Liver (tissue), 8 donors: ENCODE measurements at regions not wholly inside any gene's neighbourhood (a gene's known extent, or its start where the extent isn't known, plus 50 kb on each side); places are given as distances from the start of the nearest gene placed in this dataset.
A peak's percentile ranks its signal among the peaks of the same experiment; 100 is the strongest.

Experiments
- DNase-seq: peaks from one replicate; pipeline ENCODE4 v3.0.0-alpha.2; 2017; ENCODE audit warnings: low spot score
- H3K27ac ChIP-seq, 2 donors: one replicate each; pipeline ENCODE4 v1.7.0; 2013; ENCODE audit warnings: inconsistent platforms in 2 of 2, low read length in 2 of 2, control low read depth in 1 of 2, low read depth in 1 of 2, mild to moderate bottlenecking in 1 of 2
- H3K27me3 ChIP-seq, 4 donors: one replicate each; pipeline versions ENCODE4 v1.6.1 to v1.7.0; 2013; ENCODE audit warnings: low read length in 3 of 4, inconsistent platforms in 1 of 4, mild to moderate bottlenecking in 1 of 4, moderate library complexity in 1 of 4; ENCODE audit not compliant: control insufficient read depth in 4 of 4, insufficient read depth in 4 of 4
- H3K36me3 ChIP-seq, 4 donors: one replicate each; pipeline versions ENCODE4 v1.6.1 to v1.7.0; 2013; ENCODE audit warnings: low read length in 3 of 4, mild to moderate bottlenecking in 3 of 4, low read depth in 1 of 4, moderate library complexity in 1 of 4; ENCODE audit not compliant: control insufficient read depth in 4 of 4, insufficient read depth in 3 of 4
- H3K4me1 ChIP-seq, 4 donors: one replicate each; pipeline versions ENCODE4 v1.6.1 to v1.7.0; 2013; ENCODE audit warnings: low read length in 3 of 4, mild to moderate bottlenecking in 3 of 4, moderate library complexity in 1 of 4; ENCODE audit not compliant: control insufficient read depth in 4 of 4, insufficient read depth in 4 of 4
- H3K4me3 ChIP-seq, 3 donors: one replicate each; pipeline versions ENCODE4 v1.6.1 to v1.7.0; 2013; ENCODE audit warnings: low read length in 3 of 3, control low read depth in 1 of 3, low read depth in 1 of 3, mild to moderate bottlenecking in 1 of 3
- H3K9ac ChIP-seq, 2 donors: one replicate each; pipeline ENCODE4 v1.7.0; 2013; ENCODE audit warnings: low read length in 2 of 2, mild to moderate bottlenecking in 2 of 2, moderate library complexity in 2 of 2, control low read depth in 1 of 2, low read depth in 1 of 2
- H3K9me3 ChIP-seq, 4 donors: one replicate each; pipeline versions ENCODE4 v1.6.1 to v1.7.0; 2013; ENCODE audit warnings: low read length in 3 of 4; ENCODE audit not compliant: control insufficient read depth in 4 of 4
- EGR1 ChIP-seq, 2 donors: IDR thresholded peaks; 2 replicates each; pipeline ENCODE4 v1.6.1; 2016 to 2018; ENCODE audit warnings: antibody characterized with exemption in 2 of 2, low read depth in 2 of 2
- FOXA1 ChIP-seq: IDR thresholded peaks from 2 replicates; pipeline ENCODE4 v1.6.1; 2016; ENCODE audit warnings: antibody characterized with exemption
- FOXA2 ChIP-seq: IDR thresholded peaks from 2 replicates; pipeline ENCODE4 v1.6.1; 2016; ENCODE audit warnings: antibody characterized with exemption
- GABPA ChIP-seq, 2 donors: IDR thresholded peaks in 1 of 2; conservative IDR thresholded peaks in 1 of 2; 2 replicates each; pipeline ENCODE4 v1.6.1; 2016; ENCODE audit warnings: antibody characterized with exemption in 2 of 2, mild to moderate bottlenecking in 1 of 2, moderate library complexity in 1 of 2
- HNF4A ChIP-seq, 2 donors: conservative IDR thresholded peaks; 2 replicates each; pipeline ENCODE4 v1.6.1; 2016; ENCODE audit warnings: antibody characterized with exemption in 2 of 2, mild to moderate bottlenecking in 2 of 2
- HNF4G ChIP-seq: IDR thresholded peaks from 2 replicates; pipeline ENCODE4 v1.6.1; 2016; ENCODE audit warnings: antibody characterized with exemption
- JUND ChIP-seq, 2 donors: IDR thresholded peaks; 2 replicates each; pipeline ENCODE4 v1.6.1; 2016; ENCODE audit warnings: antibody characterized with exemption in 2 of 2
- NR2F2 ChIP-seq: IDR thresholded peaks from 2 replicates; pipeline ENCODE4 v1.6.1; 2016; ENCODE audit warnings: antibody characterized with exemption
- RAD21 ChIP-seq, 2 donors: IDR thresholded peaks; 2 replicates each; pipeline ENCODE4 v1.6.1; 2016; ENCODE audit warnings: antibody characterized with exemption in 2 of 2, mild to moderate bottlenecking in 2 of 2
- RXRA ChIP-seq, 2 donors: IDR thresholded peaks; 2 replicates each; pipeline ENCODE4 v1.6.1; 2017 to 2018; ENCODE audit warnings: antibody characterized with exemption in 2 of 2, mild to moderate bottlenecking in 1 of 2
- SP1 ChIP-seq: IDR thresholded peaks from 2 replicates; pipeline ENCODE4 v1.6.1; 2018; ENCODE audit warnings: antibody characterized with exemption, mild to moderate bottlenecking
- TAF1 ChIP-seq: conservative IDR thresholded peaks from 2 replicates; pipeline ENCODE4 v1.6.1; 2016; ENCODE audit warnings: antibody characterized with exemption, mild to moderate bottlenecking
- YY1 ChIP-seq: IDR thresholded peaks from 2 replicates; pipeline ENCODE4 v1.6.1; 2016; ENCODE audit warnings: antibody characterized with exemption, mild to moderate bottlenecking
- WGBS: extraction: QIAGEN DNeasy Blood & Tissue Kit; methylation state at CpG from one replicate; pipeline ENCODE4 v1.1.7; 2013; 5-methylcytosine and 5-hydroxymethylcytosine counted together
- TF ChIP-seq, protein P1 (sequence below): fragments of 150-350 bp; IDR thresholded peaks from 2 replicates; pipeline ENCODE4 v1.5.1; 2017; ENCODE audit warnings: improper control_type of control experiment, low read depth, low read length; ENCODE audit not compliant: missing input control
- TF ChIP-seq, protein P2 (sequence below): IDR thresholded peaks from 2 replicates; pipeline ENCODE4 v1.6.1; 2016; ENCODE audit warnings: antibody characterized with exemption
- donor health status: healthy.
- donor health status: healthy.
- donor health status: healthy.
- donor health status: healthy.
- donor health status: healthy.

DNA sequence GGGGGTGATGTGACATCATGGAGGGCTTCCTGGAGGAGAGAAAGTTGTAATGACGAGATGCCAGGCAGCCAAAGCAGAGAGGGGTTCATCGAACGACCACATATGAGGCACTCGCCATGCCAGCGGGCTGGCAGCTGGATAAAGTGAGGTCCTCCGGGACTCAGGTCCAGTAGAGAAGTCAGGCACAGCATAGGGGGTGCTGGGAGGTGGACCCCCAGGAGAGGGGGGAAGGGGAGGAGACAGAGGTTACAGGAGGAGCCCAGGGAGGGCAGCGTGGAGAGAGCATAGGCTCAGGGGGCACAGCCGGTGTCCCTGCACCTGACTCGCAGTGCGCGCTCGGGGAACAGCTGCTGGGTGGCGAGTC lies 174.7 kb downstream of the BMP7 start:
- Histone ChIP-seq H3K9me3 (peaks cover 0 to 4% (median 0%) of the 10 kb centered on the region in 4 donors), H3K36me3 (no peaks in the 10 kb centered on the region), H3K9ac (no peak overlapping the region), H3K27ac (no peak overlapping the region), H3K27me3 (peaks cover 0 to 4% (median 0%) of the 10 kb centered on the region in 4 donors), H3K4me3 (no peak overlapping the region), H3K4me1 (no peaks in the 10 kb centered on the region)
- TF ChIP-seq RXRA (IDR thresholded peaks at IDR 0.05) = no peak
- TF ChIP-seq, protein P1, sequence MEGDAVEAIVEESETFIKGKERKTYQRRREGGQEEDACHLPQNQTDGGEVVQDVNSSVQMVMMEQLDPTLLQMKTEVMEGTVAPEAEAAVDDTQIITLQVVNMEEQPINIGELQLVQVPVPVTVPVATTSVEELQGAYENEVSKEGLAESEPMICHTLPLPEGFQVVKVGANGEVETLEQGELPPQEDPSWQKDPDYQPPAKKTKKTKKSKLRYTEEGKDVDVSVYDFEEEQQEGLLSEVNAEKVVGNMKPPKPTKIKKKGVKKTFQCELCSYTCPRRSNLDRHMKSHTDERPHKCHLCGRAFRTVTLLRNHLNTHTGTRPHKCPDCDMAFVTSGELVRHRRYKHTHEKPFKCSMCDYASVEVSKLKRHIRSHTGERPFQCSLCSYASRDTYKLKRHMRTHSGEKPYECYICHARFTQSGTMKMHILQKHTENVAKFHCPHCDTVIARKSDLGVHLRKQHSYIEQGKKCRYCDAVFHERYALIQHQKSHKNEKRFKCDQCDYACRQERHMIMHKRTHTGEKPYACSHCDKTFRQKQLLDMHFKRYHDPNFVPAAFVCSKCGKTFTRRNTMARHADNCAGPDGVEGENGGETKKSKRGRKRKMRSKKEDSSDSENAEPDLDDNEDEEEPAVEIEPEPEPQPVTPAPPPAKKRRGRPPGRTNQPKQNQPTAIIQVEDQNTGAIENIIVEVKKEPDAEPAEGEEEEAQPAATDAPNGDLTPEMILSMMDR = no peak
- TF ChIP-seq, protein P2, sequence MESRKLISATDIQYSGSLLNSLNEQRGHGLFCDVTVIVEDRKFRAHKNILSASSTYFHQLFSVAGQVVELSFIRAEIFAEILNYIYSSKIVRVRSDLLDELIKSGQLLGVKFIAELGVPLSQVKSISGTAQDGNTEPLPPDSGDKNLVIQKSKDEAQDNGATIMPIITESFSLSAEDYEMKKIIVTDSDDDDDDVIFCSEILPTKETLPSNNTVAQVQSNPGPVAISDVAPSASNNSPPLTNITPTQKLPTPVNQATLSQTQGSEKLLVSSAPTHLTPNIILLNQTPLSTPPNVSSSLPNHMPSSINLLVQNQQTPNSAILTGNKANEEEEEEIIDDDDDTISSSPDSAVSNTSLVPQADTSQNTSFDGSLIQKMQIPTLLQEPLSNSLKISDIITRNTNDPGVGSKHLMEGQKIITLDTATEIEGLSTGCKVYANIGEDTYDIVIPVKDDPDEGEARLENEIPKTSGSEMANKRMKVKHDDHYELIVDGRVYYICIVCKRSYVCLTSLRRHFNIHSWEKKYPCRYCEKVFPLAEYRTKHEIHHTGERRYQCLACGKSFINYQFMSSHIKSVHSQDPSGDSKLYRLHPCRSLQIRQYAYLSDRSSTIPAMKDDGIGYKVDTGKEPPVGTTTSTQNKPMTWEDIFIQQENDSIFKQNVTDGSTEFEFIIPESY = no peak
- no peak for TF ChIP-seq GABPA (IDR thresholded peaks at IDR 0.05 in 1 of 2, conservative IDR thresholded peaks at IDR 0.05 in 1 of 2)
- TF ChIP-seq NR2F2 = no peak
- no peak for TF ChIP-seq YY1
- no peak for TF ChIP-seq SP1
- no peak for TF ChIP-seq JUND (IDR thresholded peaks at IDR 0.05)
- TF ChIP-seq HNF4A (conservative IDR thresholded peaks at IDR 0.05) = no peak
- no peak for TF ChIP-seq HNF4G
- TF ChIP-seq FOXA2 = no peak
- TF ChIP-seq FOXA1 = no peak
- WGBS = 68% methylated on average over 13 of the region's 13 CpGs
- no peak for DNase-seq

DNA sequence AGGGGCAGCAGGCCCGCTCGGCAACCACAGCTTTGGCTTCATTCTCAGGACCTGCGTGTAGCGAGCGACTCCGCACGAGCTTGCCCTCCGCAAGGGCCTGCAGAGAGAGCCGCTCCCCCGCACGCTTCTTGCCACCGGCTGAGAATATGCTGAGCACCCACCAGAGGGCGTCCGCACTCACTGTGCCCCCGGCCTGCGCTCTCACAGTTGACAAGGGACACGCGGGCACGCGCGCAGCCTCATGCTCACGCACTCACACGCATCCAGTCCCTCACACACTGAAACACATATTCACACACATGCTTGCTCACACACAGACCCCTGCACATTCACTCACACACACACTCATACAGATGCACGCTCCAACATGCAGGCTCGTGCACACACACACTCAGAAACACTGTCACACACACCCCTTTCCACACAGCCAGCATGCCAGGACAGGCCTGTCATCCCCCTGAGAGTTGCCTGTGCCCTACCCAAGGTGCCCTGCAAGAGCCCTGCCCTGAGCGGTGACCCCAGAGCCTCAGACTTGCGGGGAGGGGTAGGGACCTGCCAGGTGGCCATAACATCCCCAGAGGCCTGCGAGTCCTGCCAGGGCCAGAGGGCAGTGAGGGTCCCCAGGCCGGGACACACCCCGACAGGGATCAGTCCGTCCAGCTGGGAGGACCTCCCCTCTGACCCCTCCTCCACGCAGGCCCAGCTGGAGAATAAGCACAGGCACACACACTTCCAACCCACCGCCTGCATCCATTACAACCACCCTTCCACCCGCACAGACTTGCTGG lies 174.1 kb downstream of the BMP7 start:
- DNase-seq = peak; percentile 63
- Histone ChIP-seq H3K27ac (no peak overlapping the region), H3K4me1 (no peaks in the 10 kb centered on the region), H3K9ac (no peak overlapping the region), H3K36me3 (no peaks in the 10 kb centered on the region), H3K9me3 (peaks cover 0 to 4% (median 0%) of the 10 kb centered on the region in 4 donors), H3K27me3 (peaks cover 0 to 4% (median 0%) of the 10 kb centered on the region in 4 donors), H3K4me3 (no peak overlapping the region)
- TF ChIP-seq JUND (IDR thresholded peaks at IDR 0.05) (no peak), TAF1 (no peak), SP1 (no peak), EGR1 (IDR thresholded peaks at IDR 0.05; ENCODE audit: low read depth in 2 of 2) (no peak), GABPA (IDR thresholded peaks at IDR 0.05 in 1 of 2, conservative IDR thresholded peaks at IDR 0.05 in 1 of 2) (no peak), RXRA (IDR thresholded peaks at IDR 0.05) (no peak), HNF4G (no peak), FOXA1 (no peak), HNF4A (conservative IDR thresholded peaks at IDR 0.05) (no peak), RAD21 (IDR thresholded peaks at IDR 0.05) (peak; percentile 73 to 84)
- TF ChIP-seq, protein P1 = peak; percentile 67
- WGBS = 22% methylated on average over 34 of the region's 34 CpGs
